CD4-positive, alpha-beta memory T cell (primary cell): ENCODE measurements at regions not wholly inside any gene's neighbourhood (a gene's known extent, or its start where the extent isn't known, plus 50 kb on each side); places are given as distances from the start of the nearest gene placed in this dataset.

ENCODE experiments used
- CTCF ChIA-PET: fragments of 350-600 bp; sonication (Branson Sonifier 250); formaldehyde crosslinking; loops from one replicate; lab custom pipeline; 2021; ENCODE audit warnings: inconsistent platforms; ENCODE audit not compliant: partially characterized antibody; lab: Charles Lee
- POLR2A ChIA-PET: fragments of 350-600 bp; sonication (Branson Sonifier 250); formaldehyde crosslinking; loops from one replicate; lab custom pipeline; 2021; ENCODE audit not compliant: partially characterized antibody; lab: Charles Lee
- DNase-seq, 5 donors: peaks; one replicate each; pipeline versions ENCODE4 v3.0.0 to v3.0.0-alpha.2; 2020 to 2022; ENCODE audit warnings: mixed read lengths in 1 of 5
- H3K27ac ChIP-seq: one replicate; pipeline ENCODE4 v1.7.0; 2013; ENCODE audit warnings: low read depth, low read length
- H3K27me3 ChIP-seq: 2 replicates; pipeline ENCODE4 v1.7.0; 2013; ENCODE audit warnings: mild to moderate bottlenecking, low read length, moderate library complexity; ENCODE audit not compliant: insufficient read depth
- H3K36me3 ChIP-seq: 2 replicates; pipeline ENCODE4 v1.7.0; 2013; ENCODE audit warnings: mild to moderate bottlenecking, low read length, moderate library complexity; ENCODE audit not compliant: insufficient read depth
- H3K4me1 ChIP-seq: 2 replicates; pipeline ENCODE4 v1.7.0; 2013; ENCODE audit warnings: mild to moderate bottlenecking, low read length, moderate library complexity; ENCODE audit not compliant: insufficient read depth
- H3K4me3 ChIP-seq, 2 donors: one replicate each; pipeline ENCODE4 v1.7.0; 2013; ENCODE audit warnings: low read length in 2 of 2, mild to moderate bottlenecking in 1 of 2
- H3K9me3 ChIP-seq, 2 donors: one replicate each; pipeline ENCODE4 v1.7.0; 2013; ENCODE audit warnings: low read length in 2 of 2, control low read depth in 1 of 2; ENCODE audit not compliant: control insufficient read depth in 1 of 2
- H3K27ac Mint-ChIP-seq, 7 donors: one replicate each; pipeline ENCODE4 v1.8.0; 2020 to 2021; ENCODE audit warnings: mixed read lengths in 7 of 7, mild to moderate bottlenecking in 6 of 7, inconsistent platforms in 3 of 7, moderate library complexity in 3 of 7
- H3K27me3 Mint-ChIP-seq, 2 donors: one replicate each; pipeline ENCODE4 v1.8.0; 2020 to 2021; ENCODE audit warnings: mixed read lengths in 2 of 2
- H3K36me3 Mint-ChIP-seq, 2 donors: one replicate each; pipeline ENCODE4 v1.8.0; 2020 to 2021; ENCODE audit warnings: mixed read lengths in 2 of 2, inconsistent platforms in 1 of 2, mild to moderate bottlenecking in 1 of 2
- H3K4me1 Mint-ChIP-seq, 4 donors: one replicate each; pipeline ENCODE4 v1.8.0; 2020 to 2021; ENCODE audit warnings: mixed read lengths in 4 of 4, mild to moderate bottlenecking in 1 of 4
- H3K4me3 Mint-ChIP-seq, 8 donors: one replicate each; pipeline ENCODE4 v1.8.0; 2020 to 2021; ENCODE audit warnings: mixed read lengths in 8 of 8, mild to moderate bottlenecking in 7 of 8, moderate library complexity in 6 of 8, inconsistent platforms in 3 of 8
- H3K9me3 Mint-ChIP-seq, 8 donors: one replicate each; pipeline ENCODE4 v1.8.0; 2020 to 2021; ENCODE audit warnings: mixed read lengths in 8 of 8, mild to moderate bottlenecking in 5 of 8, inconsistent platforms in 3 of 8, moderate library complexity in 1 of 8
- intact Hi-C: fragments of 100-400 bp; cut with micrococcal nuclease; formaldehyde crosslinking; loops from one replicate; pipeline ENCODE4 v1.15.1; 2023

DNA sequence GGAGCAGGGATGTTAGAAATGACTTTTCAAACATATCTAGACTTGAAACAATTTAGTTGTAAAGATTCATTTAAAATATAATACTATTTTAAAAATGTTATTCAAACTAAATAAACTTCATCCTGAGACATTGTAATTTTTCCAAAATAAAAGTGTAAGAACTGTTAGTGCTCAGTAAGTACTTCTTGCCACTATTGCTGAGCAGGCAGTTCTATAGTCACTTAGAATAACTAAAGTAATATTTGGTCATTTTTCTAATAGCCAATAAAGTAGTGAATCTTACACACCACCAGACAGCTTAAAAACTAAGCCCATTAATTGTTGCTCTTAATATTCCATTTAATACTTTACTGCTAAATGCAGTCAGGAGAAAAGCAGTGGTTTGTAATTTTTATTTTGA lies 1120.0 kb upstream of the CDH10 start:
- no peaks in the 10 kb centered on the region for H3K27me3 ChIP-seq
- H3K27ac Mint-ChIP-seq, result no peak overlapping the region
- no peaks in the 10 kb centered on the region for H3K4me1 Mint-ChIP-seq
- H3K27ac ChIP-seq, result no peak overlapping the region
- H3K4me1 ChIP-seq, result no peaks in the 10 kb centered on the region
- ChIA-PET POLR2A (no interaction called here), CTCF (no interaction called here)
- H3K36me3 Mint-ChIP-seq, result no peaks in the 10 kb centered on the region
- H3K27me3 Mint-ChIP-seq, result no peaks in the 10 kb centered on the region
- no peak overlapping the region for H3K4me3 Mint-ChIP-seq
- H3K9me3 Mint-ChIP-seq, result peaks cover 0 to 20% (median 14%) of the 10 kb centered on the region in 8 donors
- intact Hi-C loops, result no loop called here
- no peak for DNase-seq
- no peak overlapping the region for H3K4me3 ChIP-seq
- no peaks in the 10 kb centered on the region for H3K36me3 ChIP-seq
- no peaks in the 10 kb centered on the region for H3K9me3 ChIP-seq

DNA sequence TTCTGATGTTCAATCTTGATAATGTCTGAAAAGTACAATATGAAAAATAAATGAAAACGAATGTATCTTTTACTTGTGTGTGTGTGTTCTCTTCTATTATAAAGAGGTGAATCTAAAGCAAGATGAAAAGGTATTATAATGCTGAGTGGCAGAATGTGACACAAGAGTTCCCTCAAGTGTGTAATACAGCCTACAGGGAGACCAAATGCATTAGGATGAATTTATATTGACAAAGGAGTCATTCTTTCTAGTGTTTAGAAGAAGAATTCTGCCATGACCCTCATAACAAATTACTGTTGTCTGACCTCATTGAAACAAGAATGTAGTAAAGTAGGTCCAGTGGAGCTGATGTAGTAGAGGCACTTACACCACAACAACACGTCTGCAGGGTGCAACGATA lies 1119.0 kb upstream of the CDH10 start:
- Mint-ChIP-seq H3K4me1 (no peaks in the 10 kb centered on the region), H3K36me3 (no peaks in the 10 kb centered on the region), H3K9me3 (peaks cover 0 to 15% (median 10%) of the 10 kb centered on the region in 8 donors), H3K4me3 (no peak overlapping the region), H3K27ac (no peak overlapping the region), H3K27me3 (no peaks in the 10 kb centered on the region)
- Histone ChIP-seq H3K4me1 (no peaks in the 10 kb centered on the region), H3K9me3 (no peaks in the 10 kb centered on the region), H3K36me3 (no peaks in the 10 kb centered on the region), H3K27me3 (no peaks in the 10 kb centered on the region), H3K4me3 (no peak overlapping the region), H3K27ac (no peak overlapping the region)
- intact Hi-C loops, result no loop called here
- POLR2A ChIA-PET, result no interaction called here
- DNase-seq, result no peak
- CTCF ChIA-PET, result no interaction called here

DNA sequence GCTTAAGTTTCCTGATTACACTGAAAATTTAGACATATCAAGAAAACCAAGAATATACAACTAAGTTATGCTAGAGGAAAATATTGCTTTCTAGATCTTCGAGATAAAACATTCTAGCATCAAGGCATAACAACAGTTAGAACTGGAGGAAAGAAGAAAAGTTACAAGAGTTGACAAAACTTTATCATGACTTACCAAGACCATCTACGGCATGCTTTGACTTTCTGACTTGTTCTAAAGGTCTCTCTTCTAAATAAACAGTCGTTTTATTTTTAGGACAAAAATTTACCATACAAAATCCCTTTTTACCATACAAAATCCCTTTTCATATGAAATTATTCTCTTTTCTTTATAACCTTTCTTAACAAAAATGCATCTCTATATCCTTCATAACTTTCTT lies 1110.1 kb upstream of the CDH10 start:
- H3K4me1 ChIP-seq, result no peaks in the 10 kb centered on the region
- no peaks in the 10 kb centered on the region for H3K36me3 ChIP-seq
- H3K27me3 ChIP-seq, result no peaks in the 10 kb centered on the region
- H3K36me3 Mint-ChIP-seq, result no peaks in the 10 kb centered on the region
- DNase-seq, result no peak
- ChIA-PET CTCF (no interaction called here), POLR2A (no interaction called here)
- H3K27ac ChIP-seq, result no peak overlapping the region
- no peaks in the 10 kb centered on the region for H3K4me1 Mint-ChIP-seq
- H3K4me3 ChIP-seq, result no peak overlapping the region
- H3K27ac Mint-ChIP-seq, result no peak overlapping the region
- no peaks in the 10 kb centered on the region for H3K9me3 ChIP-seq
- H3K4me3 Mint-ChIP-seq, result no peak overlapping the region
- intact Hi-C loops, result no loop called here
- H3K27me3 Mint-ChIP-seq, result no peaks in the 10 kb centered on the region
- H3K9me3 Mint-ChIP-seq, result peaks cover 2 to 45% (median 18%) of the 10 kb centered on the region in 8 donors

DNA sequence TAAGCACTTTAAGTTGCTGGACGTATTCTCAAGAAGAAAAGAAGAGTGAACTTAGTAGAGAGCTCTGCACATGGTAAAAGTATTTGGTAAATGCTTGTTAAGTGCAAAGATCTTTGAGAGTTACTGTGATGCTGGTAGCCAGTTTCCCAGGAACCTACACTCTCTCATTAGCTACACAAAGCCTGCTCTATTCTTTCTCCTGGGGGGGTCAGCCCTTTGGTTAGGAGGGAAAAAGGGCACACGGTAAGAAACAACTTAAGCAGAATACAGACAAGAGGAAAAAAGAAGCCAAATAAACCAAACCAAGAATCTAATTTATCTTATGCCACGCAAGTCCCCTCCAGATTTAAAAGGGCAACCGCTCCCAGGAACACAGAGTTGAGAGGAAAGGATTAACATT lies 1100.1 kb upstream of the CDH10 start:
- peaks cover 0 to 24% (median 7%) of the 10 kb centered on the region in 8 donors for H3K9me3 Mint-ChIP-seq
- no peaks in the 10 kb centered on the region for H3K4me1 Mint-ChIP-seq
- DNase-seq, result no peak
- H3K4me3 Mint-ChIP-seq, result no peak overlapping the region
- Histone ChIP-seq H3K4me1 (no peaks in the 10 kb centered on the region), H3K27me3 (no peaks in the 10 kb centered on the region), H3K4me3 (no peak overlapping the region), H3K36me3 (no peaks in the 10 kb centered on the region), H3K9me3 (peaks cover 0 to 4% of the 10 kb centered on the region in 2 donors), H3K27ac (no peak overlapping the region)
- intact Hi-C loops, result no loop called here
- H3K27me3 Mint-ChIP-seq, result no peaks in the 10 kb centered on the region
- CTCF ChIA-PET, result no interaction called here
- H3K27ac Mint-ChIP-seq, result no peak overlapping the region
- POLR2A ChIA-PET, result no interaction called here
- H3K36me3 Mint-ChIP-seq, result no peaks in the 10 kb centered on the region

DNA sequence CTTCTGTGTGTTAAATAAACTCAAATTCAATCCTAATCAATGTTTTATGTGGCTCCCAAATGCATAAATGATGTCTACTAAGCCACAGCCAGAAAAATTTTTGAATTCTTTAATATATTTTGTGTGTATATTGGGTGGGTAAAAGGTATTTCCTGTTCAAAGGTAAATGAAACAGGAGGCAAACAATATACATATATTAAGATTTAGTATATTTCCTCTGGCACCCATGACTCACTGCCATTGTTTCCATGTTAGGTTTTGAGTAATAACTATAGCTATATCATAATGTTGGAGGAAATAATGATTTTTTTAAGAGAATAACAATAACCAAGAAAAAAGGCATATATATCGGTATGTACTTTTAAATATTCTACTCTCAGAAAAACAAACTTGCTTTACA lies 1071.9 kb upstream of the CDH10 start:
- CTCF ChIA-PET, result no interaction called here
- no peak overlapping the region for H3K27ac Mint-ChIP-seq
- Histone ChIP-seq H3K27me3 (no peaks in the 10 kb centered on the region), H3K4me1 (no peaks in the 10 kb centered on the region), H3K27ac (no peak overlapping the region), H3K9me3 (no peaks in the 10 kb centered on the region), H3K4me3 (no peak overlapping the region), H3K36me3 (no peaks in the 10 kb centered on the region)
- H3K9me3 Mint-ChIP-seq, result peaks cover 0 to 13% (median 4%) of the 10 kb centered on the region in 8 donors
- no peaks in the 10 kb centered on the region for H3K36me3 Mint-ChIP-seq
- no peak for DNase-seq
- H3K4me3 Mint-ChIP-seq, result no peak overlapping the region
- intact Hi-C loops, result no loop called here
- POLR2A ChIA-PET, result no interaction called here
- no peaks in the 10 kb centered on the region for H3K27me3 Mint-ChIP-seq
- H3K4me1 Mint-ChIP-seq, result no peaks in the 10 kb centered on the region

DNA sequence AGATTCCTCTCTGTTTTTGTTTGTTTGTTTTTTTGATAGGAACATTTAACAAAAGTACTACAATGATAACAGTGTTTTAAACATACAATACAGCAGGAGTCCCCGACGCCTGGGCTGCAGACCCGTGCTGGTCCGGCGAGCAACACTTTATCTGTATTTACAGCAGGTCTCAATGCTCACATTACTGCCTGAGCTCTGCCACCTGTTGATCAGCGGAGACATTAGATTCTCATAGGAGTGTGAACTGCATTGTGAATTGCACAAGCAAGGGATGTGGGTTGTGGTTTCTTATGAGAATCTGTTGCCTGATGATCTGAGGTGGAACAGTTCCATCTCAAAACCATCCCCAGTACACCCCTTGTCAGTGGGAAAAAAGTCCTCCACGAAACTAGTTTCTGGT lies 1068.5 kb upstream of the CDH10 start:
- Mint-ChIP-seq H3K9me3 (peaks cover 0 to 21% (median 6%) of the 10 kb centered on the region in 8 donors), H3K36me3 (no peaks in the 10 kb centered on the region), H3K4me3 (no peak overlapping the region), H3K27ac (no peak overlapping the region), H3K4me1 (no peaks in the 10 kb centered on the region), H3K27me3 (no peaks in the 10 kb centered on the region)
- ChIA-PET CTCF (no interaction called here), POLR2A (no interaction called here)
- no peaks in the 10 kb centered on the region for H3K4me1 ChIP-seq
- no peaks in the 10 kb centered on the region for H3K36me3 ChIP-seq
- intact Hi-C loops, result no loop called here
- no peaks in the 10 kb centered on the region for H3K9me3 ChIP-seq
- no peaks in the 10 kb centered on the region for H3K27me3 ChIP-seq
- H3K4me3 ChIP-seq, result no peak overlapping the region
- no peak for DNase-seq
- H3K27ac ChIP-seq, result no peak overlapping the region

DNA sequence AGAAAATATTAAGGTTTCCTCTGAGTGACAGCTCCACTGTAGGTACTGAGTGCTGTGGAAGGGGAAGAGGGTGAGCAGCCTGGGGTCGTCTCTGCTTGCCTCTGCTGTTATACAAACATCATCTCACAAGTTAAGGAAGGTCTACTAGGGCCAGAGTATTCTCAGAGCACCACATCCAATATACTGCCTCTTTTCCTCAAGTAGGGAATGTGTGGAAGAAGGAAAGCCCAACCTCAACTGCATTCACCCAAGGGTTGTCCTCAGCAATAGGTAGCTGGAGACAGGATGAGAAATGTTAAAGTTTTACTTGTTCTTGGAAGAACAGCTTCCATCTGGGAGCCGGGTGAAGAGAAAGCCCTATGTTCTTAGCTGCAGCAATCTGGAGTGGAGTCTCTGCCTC lies 1062.3 kb upstream of the CDH10 start:
- intact Hi-C loops, result no loop called here
- Histone ChIP-seq H3K9me3 (no peaks in the 10 kb centered on the region), H3K27ac (no peak overlapping the region), H3K36me3 (no peaks in the 10 kb centered on the region), H3K27me3 (no peaks in the 10 kb centered on the region), H3K4me3 (no peak overlapping the region), H3K4me1 (no peaks in the 10 kb centered on the region)
- no peaks in the 10 kb centered on the region for H3K4me1 Mint-ChIP-seq
- DNase-seq, result no peak
- H3K36me3 Mint-ChIP-seq, result no peaks in the 10 kb centered on the region
- no peak overlapping the region for H3K27ac Mint-ChIP-seq
- ChIA-PET CTCF (no interaction called here), POLR2A (no interaction called here)
- no peak overlapping the region for H3K4me3 Mint-ChIP-seq
- H3K27me3 Mint-ChIP-seq, result no peaks in the 10 kb centered on the region
- H3K9me3 Mint-ChIP-seq, result peaks cover 0 to 22% (median 12%) of the 10 kb centered on the region in 8 donors

DNA sequence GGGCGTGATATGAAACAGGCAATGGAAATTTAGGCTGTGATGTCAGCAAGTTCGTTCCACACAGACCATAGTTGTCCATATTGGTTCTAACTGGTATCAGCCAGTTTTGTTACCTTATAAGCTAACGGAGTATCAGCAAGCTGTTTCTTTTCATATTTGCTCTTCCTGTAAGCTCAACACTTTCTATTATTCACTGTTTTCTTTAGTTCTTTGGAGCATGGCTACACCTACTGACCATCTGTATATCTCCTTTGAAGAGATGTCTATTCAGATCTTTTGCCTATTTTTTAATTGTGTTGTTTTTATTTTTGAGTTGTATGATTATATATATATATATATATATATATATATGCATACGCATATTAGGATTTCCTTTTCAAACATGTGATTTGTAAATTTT lies 1057.2 kb upstream of the CDH10 start:
- Mint-ChIP-seq H3K4me1 (no peaks in the 10 kb centered on the region), H3K4me3 (no peak overlapping the region), H3K9me3 (peaks cover 2 to 9% (median 6%) of the 10 kb centered on the region in 8 donors), H3K27me3 (no peaks in the 10 kb centered on the region), H3K36me3 (no peaks in the 10 kb centered on the region), H3K27ac (no peak overlapping the region)
- no peak for DNase-seq
- H3K27me3 ChIP-seq, result no peaks in the 10 kb centered on the region
- H3K27ac ChIP-seq, result no peak overlapping the region
- ChIA-PET POLR2A (no interaction called here), CTCF (no interaction called here)
- intact Hi-C loops, result no loop called here
- H3K4me3 ChIP-seq, result no peak overlapping the region
- no peaks in the 10 kb centered on the region for H3K4me1 ChIP-seq
- H3K9me3 ChIP-seq, result no peaks in the 10 kb centered on the region
- H3K36me3 ChIP-seq, result no peaks in the 10 kb centered on the region
